ENCODE measurements at regions not wholly inside any gene's neighbourhood (a gene's known extent, or its start where the extent isn't known, plus 50 kb on each side); places are given as distances from the start of the nearest gene placed in this dataset.

- no peak for TF ChIP-seq CTCF (IDR thresholded peaks at IDR 0.05; ENCODE audit: extremely low read depth in 1 of 2, insufficient read depth in 1 of 2, low read depth in 1 of 2, low read length in 2 of 2)
- no peak for TF ChIP-seq MAX (IDR thresholded peaks at IDR 0.05; ENCODE audit: insufficient read depth, insufficient read length)
- TF ChIP-seq POLR2A (IDR thresholded peaks at IDR 0.05; ENCODE audit: low read depth, low read length), result no peak
- no peak for TF ChIP-seq POLR2AphosphoS5 (IDR thresholded peaks at IDR 0.05; ENCODE audit: insufficient read depth, low read depth, low read length)
- no peak for TF ChIP-seq EZH2 (IDR thresholded peaks at IDR 0.05; ENCODE audit: borderline replicate concordance, low read depth, low read length, severe bottlenecking)
Measured at GRCh38 chr6:150797949-150798348, 67.6 kb upstream of the MTHFD1L start.

Measured in endothelial cell of umbilical vein (primary cell).